Activated T-cell treated with anti-CD3 and anti-CD28 coated beads, Interleukin-2, amount 50 U/mL, for 4 hours (primary cell): ENCODE measurements at regions not wholly inside any gene's neighbourhood (a gene's known extent, or its start where the extent isn't known, plus 50 kb on each side); places are given as distances from the start of the nearest gene placed in this dataset.

ENCODE experiments used
- ATAC-seq, 2 donors: fragments of 200-7000 bp; cut with Tn5 transposase; one replicate each; pipeline ENCODE4 v1.10.0; 2021
- DNase-seq: peaks from one replicate; pipeline ENCODE4 v3.0.0-alpha.2; 2020
- H3K27me3 Mint-ChIP-seq: one replicate; pipeline ENCODE4 v1.8.0; 2021; ENCODE audit warnings: low read depth, mixed read lengths
- H3K36me3 Mint-ChIP-seq: one replicate; pipeline ENCODE4 v1.8.0; 2022; ENCODE audit warnings: mixed read lengths; ENCODE audit not compliant: insufficient read depth
- H3K4me1 Mint-ChIP-seq: one replicate; pipeline ENCODE4 v1.8.0; 2021; ENCODE audit warnings: low read depth, mixed read lengths
- H3K4me3 Mint-ChIP-seq: one replicate; pipeline ENCODE4 v1.8.0; 2021; ENCODE audit warnings: mild to moderate bottlenecking, moderate library complexity, mixed read lengths
- H3K9me3 Mint-ChIP-seq: one replicate; pipeline ENCODE4 v1.8.0; 2021; ENCODE audit warnings: mixed read lengths

DNA sequence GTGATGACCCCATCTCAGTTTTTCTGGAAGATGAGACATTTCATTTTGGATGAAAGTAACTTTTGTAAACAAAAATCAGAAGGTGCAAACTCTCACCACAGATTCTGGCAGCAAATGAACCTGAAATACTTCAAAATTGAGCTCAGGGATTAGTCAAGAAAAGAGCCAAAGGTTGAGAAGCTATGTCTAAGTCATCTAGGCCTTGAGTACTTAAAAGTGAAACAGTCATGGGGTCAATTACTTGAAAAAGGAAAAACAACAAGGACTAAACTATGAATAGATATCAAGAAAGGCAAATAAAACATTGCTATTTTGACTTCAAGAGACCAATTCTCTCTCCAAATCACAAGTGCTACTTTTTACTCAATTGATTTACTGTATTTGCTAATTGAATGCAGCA is 285.1 kb downstream of the RBM43 start:
- no peaks in the 10 kb centered on the region for H3K4me1 Mint-ChIP-seq
- no peak for DNase-seq
- no peak overlapping the region for H3K4me3 Mint-ChIP-seq
- no peaks in the 10 kb centered on the region for H3K36me3 Mint-ChIP-seq
- no peaks in the 10 kb centered on the region for H3K27me3 Mint-ChIP-seq
- ATAC-seq: no peak
- no peaks in the 10 kb centered on the region for H3K9me3 Mint-ChIP-seq

- Mint-ChIP-seq H3K4me1 (no peaks in the 10 kb centered on the region), H3K4me3 (no peak overlapping the region), H3K36me3 (no peaks in the 10 kb centered on the region), H3K27me3 (peaks cover 2% of the 10 kb centered on the region), H3K9me3 (no peaks in the 10 kb centered on the region)
- ATAC-seq (no peak), DNase-seq (no peak)
Observed at GRCh38 chr2:150974864-150975263, 286.8 kb downstream of the RBM43 start.

DNA sequence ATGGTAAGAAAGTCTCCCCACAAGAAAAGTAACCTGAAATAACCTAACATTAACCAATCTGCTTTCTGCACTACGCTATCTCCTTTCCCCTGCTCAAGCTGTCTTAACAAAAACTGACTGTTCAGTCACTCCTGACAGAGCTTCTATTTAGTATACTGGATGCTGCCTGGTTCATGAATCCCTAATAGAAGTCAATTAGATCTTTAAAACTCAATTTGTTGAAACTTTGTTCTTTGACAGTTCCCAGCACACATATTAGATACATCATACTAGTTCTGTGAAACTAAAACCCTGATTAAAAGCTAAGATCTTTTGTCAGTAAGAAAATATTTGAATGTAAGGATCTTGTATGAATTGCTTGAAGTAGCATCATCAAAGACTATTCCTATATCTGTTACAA is 287.4 kb downstream of the RBM43 start:
- Mint-ChIP-seq H3K27me3 (peaks cover 2% of the 10 kb centered on the region), H3K36me3 (no peaks in the 10 kb centered on the region), H3K4me3 (no peak overlapping the region), H3K4me1 (no peaks in the 10 kb centered on the region), H3K9me3 (no peaks in the 10 kb centered on the region)
- DNase-seq: no peak
- no peak for ATAC-seq

DNA sequence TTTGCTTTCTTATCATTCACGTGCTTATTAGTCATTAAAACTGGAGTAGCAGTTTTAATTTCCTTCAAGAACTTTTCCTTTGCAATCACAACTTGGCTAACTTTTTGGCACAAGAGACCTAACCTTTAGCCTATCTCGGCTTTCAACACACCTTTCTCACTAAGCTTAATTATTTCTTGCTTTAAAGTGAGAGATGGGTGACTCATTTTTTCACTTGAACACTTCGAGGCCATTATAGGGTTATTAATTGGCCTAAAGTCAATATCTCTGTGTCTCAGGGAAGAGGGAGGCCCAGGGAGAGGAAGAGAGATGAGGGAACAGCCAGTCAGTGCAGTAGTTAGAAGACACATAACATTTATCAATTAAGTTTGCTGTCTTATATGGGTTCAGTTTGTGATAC is 289.8 kb downstream of the RBM43 start:
- Mint-ChIP-seq H3K9me3 (no peaks in the 10 kb centered on the region), H3K27me3 (peaks cover 2% of the 10 kb centered on the region), H3K4me1 (no peaks in the 10 kb centered on the region), H3K36me3 (no peaks in the 10 kb centered on the region), H3K4me3 (no peak overlapping the region)
- DNase-seq (no peak), ATAC-seq (no peak)

GRCh38 chr2:150963336-150963735 is 298.3 kb downstream of the RBM43 start:
- H3K9me3 Mint-ChIP-seq: no peaks in the 10 kb centered on the region
- no peak overlapping the region for H3K4me3 Mint-ChIP-seq
- no peaks in the 10 kb centered on the region for H3K4me1 Mint-ChIP-seq
- H3K36me3 Mint-ChIP-seq: no peaks in the 10 kb centered on the region
- ATAC-seq: no peak
- DNase-seq: no peak
- H3K27me3 Mint-ChIP-seq: no peaks in the 10 kb centered on the region

- no peak for DNase-seq
- Mint-ChIP-seq H3K27me3 (no peaks in the 10 kb centered on the region), H3K4me1 (no peaks in the 10 kb centered on the region), H3K9me3 (peaks cover 3% of the 10 kb centered on the region), H3K36me3 (no peaks in the 10 kb centered on the region), H3K4me3 (no peak overlapping the region)
- no peak for ATAC-seq
Observed at GRCh38 chr2:150955231-150955630, 306.4 kb downstream of the RBM43 start.

DNA sequence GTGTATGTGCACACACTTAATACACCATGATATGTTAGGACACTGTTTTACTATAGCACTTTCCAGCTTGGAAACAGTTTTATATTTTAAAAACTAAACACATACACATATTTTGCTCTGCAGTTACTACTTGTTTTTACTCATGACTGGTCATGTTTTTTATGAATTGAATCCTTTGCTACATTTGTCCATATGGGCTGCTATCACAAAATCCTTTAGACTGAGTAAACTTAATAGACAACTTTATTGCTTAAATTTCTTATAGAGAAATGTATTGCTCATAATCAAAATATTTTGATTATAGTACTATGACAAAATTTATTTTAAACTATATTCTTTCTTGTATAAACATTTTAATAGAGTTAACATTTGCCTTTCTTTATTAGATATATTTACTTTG is 314.8 kb downstream of the RBM43 start:
- Mint-ChIP-seq H3K4me1 (no peaks in the 10 kb centered on the region), H3K4me3 (no peak overlapping the region), H3K36me3 (no peaks in the 10 kb centered on the region), H3K9me3 (peaks cover 4% of the 10 kb centered on the region), H3K27me3 (no peaks in the 10 kb centered on the region)
- ATAC-seq: no peak
- DNase-seq: no peak

- H3K36me3 Mint-ChIP-seq: no peaks in the 10 kb centered on the region
- peaks cover 4% of the 10 kb centered on the region for H3K9me3 Mint-ChIP-seq
- no peak overlapping the region for H3K4me3 Mint-ChIP-seq
Observed at GRCh38 chr2:150944315-150944714, 317.3 kb downstream of the RBM43 start.

DNA sequence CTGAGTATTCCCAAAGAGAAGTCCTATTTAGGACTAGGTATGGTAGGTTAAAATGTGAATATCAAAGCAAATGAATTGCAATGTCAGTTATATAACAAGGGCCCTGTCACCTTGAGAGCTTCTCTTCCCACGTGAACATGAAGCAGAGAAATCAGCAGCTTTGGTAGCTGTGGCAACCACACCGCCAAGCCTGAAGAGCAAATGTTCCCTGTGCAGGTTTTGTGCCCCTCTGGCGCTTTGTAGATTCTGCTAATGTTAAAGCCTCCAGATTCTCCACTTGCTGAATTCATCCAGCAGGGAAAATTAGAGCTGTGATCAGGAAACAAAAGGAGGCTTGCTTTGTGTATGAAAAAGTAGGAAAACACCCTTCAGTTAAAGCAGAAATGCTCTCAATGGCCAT is 322.6 kb downstream of the RBM43 start:
- ATAC-seq (no peak), DNase-seq (no peak)
- Mint-ChIP-seq H3K36me3 (no peaks in the 10 kb centered on the region), H3K4me3 (no peak overlapping the region), H3K27me3 (no peaks in the 10 kb centered on the region), H3K4me1 (no peaks in the 10 kb centered on the region), H3K9me3 (peaks cover 4% of the 10 kb centered on the region)

More at GRCh38 chr2:150944315-150944714, 317.3 kb downstream of the RBM43 start:
- ATAC-seq (no peak), DNase-seq (no peak)
- Mint-ChIP-seq H3K4me1 (no peaks in the 10 kb centered on the region), H3K27me3 (no peaks in the 10 kb centered on the region)

- ATAC-seq (no peak), DNase-seq (no peak)
- no peak overlapping the region for H3K4me3 Mint-ChIP-seq
- H3K9me3 Mint-ChIP-seq: peaks cover 4% of the 10 kb centered on the region
- H3K27me3 Mint-ChIP-seq: no peaks in the 10 kb centered on the region
- H3K4me1 Mint-ChIP-seq: no peaks in the 10 kb centered on the region
- no peaks in the 10 kb centered on the region for H3K36me3 Mint-ChIP-seq
Observed at GRCh38 chr2:150938527-150938926, 323.1 kb downstream of the RBM43 start.

GRCh38 chr2:150937030-150937429 is 324.6 kb downstream of the RBM43 start:
- H3K4me1 Mint-ChIP-seq: no peaks in the 10 kb centered on the region
- H3K27me3 Mint-ChIP-seq: no peaks in the 10 kb centered on the region
- peaks cover 4% of the 10 kb centered on the region for H3K9me3 Mint-ChIP-seq
- DNase-seq: no peak
- H3K36me3 Mint-ChIP-seq: no peaks in the 10 kb centered on the region
- no peak for ATAC-seq
- H3K4me3 Mint-ChIP-seq: no peak overlapping the region

GRCh38 chr2:150931451-150931850 is 330.2 kb downstream of the RBM43 start:
- Mint-ChIP-seq H3K4me3 (no peak overlapping the region), H3K36me3 (no peaks in the 10 kb centered on the region), H3K27me3 (no peaks in the 10 kb centered on the region), H3K9me3 (no peaks in the 10 kb centered on the region), H3K4me1 (no peaks in the 10 kb centered on the region)
- DNase-seq (no peak), ATAC-seq (no peak)

DNA sequence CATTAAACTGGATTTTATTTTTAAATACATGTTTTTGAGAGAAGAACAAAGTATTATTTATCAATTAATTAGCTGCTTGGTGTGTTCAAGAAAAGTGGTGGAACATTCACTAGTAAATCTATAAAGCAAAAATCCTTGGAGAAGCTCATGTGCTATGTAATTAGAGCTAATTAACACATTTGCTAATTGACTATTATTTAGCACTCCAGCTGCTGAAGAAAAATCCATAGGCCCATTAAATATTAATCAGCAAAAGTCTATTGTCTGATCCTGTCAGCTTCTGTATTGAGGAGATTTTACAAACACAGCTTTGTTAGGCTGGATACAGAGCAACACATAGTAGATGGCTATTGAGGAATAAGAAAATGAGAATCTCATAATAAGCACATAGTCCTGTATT is 336.1 kb downstream of the RBM43 start:
- Mint-ChIP-seq H3K4me1 (no peaks in the 10 kb centered on the region), H3K9me3 (no peaks in the 10 kb centered on the region), H3K4me3 (no peak overlapping the region), H3K36me3 (no peaks in the 10 kb centered on the region), H3K27me3 (peaks cover 3% of the 10 kb centered on the region)
- DNase-seq: no peak
- no peak for ATAC-seq

- DNase-seq (no peak), ATAC-seq (no peak)
- H3K36me3 Mint-ChIP-seq: no peaks in the 10 kb centered on the region
- H3K27me3 Mint-ChIP-seq: peaks cover 3% of the 10 kb centered on the region
- no peak overlapping the region for H3K4me3 Mint-ChIP-seq
- H3K4me1 Mint-ChIP-seq: no peaks in the 10 kb centered on the region
- no peaks in the 10 kb centered on the region for H3K9me3 Mint-ChIP-seq
Observed at GRCh38 chr2:150924878-150925277, 336.8 kb downstream of the RBM43 start.

- DNase-seq: no peak
- H3K36me3 Mint-ChIP-seq: no peaks in the 10 kb centered on the region
- H3K9me3 Mint-ChIP-seq: no peaks in the 10 kb centered on the region
- H3K4me1 Mint-ChIP-seq: no peaks in the 10 kb centered on the region
- no peak overlapping the region for H3K4me3 Mint-ChIP-seq
- no peaks in the 10 kb centered on the region for H3K27me3 Mint-ChIP-seq
- no peak for ATAC-seq
Observed at GRCh38 chr2:150919901-150920300, 341.8 kb downstream of the RBM43 start.
